ENCODE measurements at regions not wholly inside any gene's neighbourhood (a gene's known extent, or its start where the extent isn't known, plus 50 kb on each side); places are given as distances from the start of the nearest gene placed in this dataset.

- no peak overlapping the region for H3K4me3 Mint-ChIP-seq
- ChIA-PET POLR2A (no interaction called here), CTCF (no interaction called here)
- TF ChIP-seq SOX15 (CRISPR knock-in tag; IDR thresholded peaks at IDR 0.05), result no peak
- TF ChIP-seq OVOL2 (CRISPR knock-in tag; IDR thresholded peaks at IDR 0.05; ENCODE audit: borderline replicate concordance), result no peak
- TF ChIP-seq ZNF121 (CRISPR knock-in tag; IDR thresholded peaks at IDR 0.05), result no peak
- no peak for TF ChIP-seq MYBL2 (CRISPR knock-in tag; IDR thresholded peaks at IDR 0.05)
- no peak for TF ChIP-seq KAT7 (CRISPR knock-in tag; IDR thresholded peaks at IDR 0.05; ENCODE audit: borderline replicate concordance)
- no peak for TF ChIP-seq USF1 (CRISPR knock-in tag; IDR thresholded peaks at IDR 0.05)
- no peak for TF ChIP-seq GTF2I (CRISPR knock-in tag; conservative IDR thresholded peaks at IDR 0.05)
- no peak for TF ChIP-seq GRHL2 (CRISPR knock-in tag; IDR thresholded peaks at IDR 0.05; ENCODE audit: insufficient replicate concordance, severe bottlenecking)
- no peak for TF ChIP-seq SP1 (CRISPR knock-in tag; conservative IDR thresholded peaks at IDR 0.05)
- no peak for TF ChIP-seq EMX1 (CRISPR knock-in tag; IDR thresholded peaks at IDR 0.05)
- no peak for TF ChIP-seq RORB (CRISPR knock-in tag; IDR thresholded peaks at IDR 0.05)
- TF ChIP-seq PRDM15 (CRISPR knock-in tag; IDR thresholded peaks at IDR 0.05), result no peak
- no peak for TF ChIP-seq PRRX2 (CRISPR knock-in tag; IDR thresholded peaks at IDR 0.05)
- TF ChIP-seq ZNF263 (CRISPR knock-in tag; IDR thresholded peaks at IDR 0.05; ENCODE audit: low read depth), result no peak
- no peak for TF ChIP-seq FOXP1 (CRISPR knock-in tag; IDR thresholded peaks at IDR 0.05; ENCODE audit: borderline replicate concordance)
- no peak for TF ChIP-seq ATF3 (CRISPR knock-in tag; conservative IDR thresholded peaks at IDR 0.05)
- H3K27ac Mint-ChIP-seq, result no peak overlapping the region
- peaks cover 7% of the 10 kb centered on the region for H3K36me3 Mint-ChIP-seq
- no peaks in the 10 kb centered on the region; the same call in 1 of the 2 replicates for H3K27me3 Mint-ChIP-seq (ENCODE audit: low read depth)
- peaks cover 17% of the 10 kb centered on the region for H3K4me1 Mint-ChIP-seq
- DNase-seq (ENCODE audit: low spot score) (no peak), ATAC-seq (no peak)
- H3K9me3 Mint-ChIP-seq, result peaks cover 8% of the 10 kb centered on the region
These were observed 245.8 kb downstream of the FRK start for GRCh38 chr6:115814907-115815306.

GRCh38 chr6:115811541-115811940 lies 249.2 kb downstream of the FRK start:
- Mint-ChIP-seq H3K9me3 (no peaks in the 10 kb centered on the region), H3K36me3 (no peaks in the 10 kb centered on the region), H3K4me1 (no peaks in the 10 kb centered on the region), H3K27ac (no peak overlapping the region), H3K4me3 (no peak overlapping the region), H3K27me3 (ENCODE audit: low read depth) (no peaks in the 10 kb centered on the region)
- ChIA-PET POLR2A (no interaction called here), CTCF (interaction anchor here (0.7 to 0.8 kb wide), 2 partner anchors 27 to 199 kb away, joined by 3 to 7 read pairs; no protein-coding TSS in a partner anchor)
- ATAC-seq, result no peak
- DNase-seq (ENCODE audit: low spot score), result no peak
- no peak for TF ChIP-seq EMX1 (CRISPR knock-in tag; IDR thresholded peaks at IDR 0.05)

- Mint-ChIP-seq H3K4me1 (peaks cover 32% of the 10 kb centered on the region), H3K4me3 (no peak overlapping the region), H3K27me3 (ENCODE audit: low read depth) (no peaks in the 10 kb centered on the region), H3K36me3 (no peaks in the 10 kb centered on the region), H3K27ac (no peak overlapping the region), H3K9me3 (no peaks in the 10 kb centered on the region)
- DNase-seq (ENCODE audit: low spot score), result no peak
- ATAC-seq, result peak; percentile 48
- ChIA-PET CTCF (interaction anchor here (1.8 kb wide), 1 partner anchor 41 kb away, joined by 5 read pairs; no protein-coding TSS in a partner anchor), POLR2A (no interaction called here)
- TF ChIP-seq CTCF (IDR thresholded peaks at IDR 0.05) (no peak), E2F1 (CRISPR knock-in tag; IDR thresholded peaks at IDR 0.05) (no peak), HMGA2 (CRISPR knock-in tag; IDR thresholded peaks at IDR 0.05) (no peak), ZNF263 (CRISPR knock-in tag; IDR thresholded peaks at IDR 0.05; ENCODE audit: low read depth) (no peak), ZNF671 (CRISPR knock-in tag; IDR thresholded peaks at IDR 0.05) (no peak), ZNF396 (CRISPR knock-in tag; IDR thresholded peaks at IDR 0.05; ENCODE audit: borderline replicate concordance) (no peak), EMX1 (CRISPR knock-in tag; IDR thresholded peaks at IDR 0.05) (no peak), IRF2 (CRISPR knock-in tag; IDR thresholded peaks at IDR 0.05; ENCODE audit: borderline replicate concordance, low read depth) (no peak), TCF7 (CRISPR knock-in tag; IDR thresholded peaks at IDR 0.05; ENCODE audit: low read depth) (no peak), USF2 (CRISPR knock-in tag; IDR thresholded peaks at IDR 0.05) (no peak), ZMAT4 (CRISPR knock-in tag; IDR thresholded peaks at IDR 0.05) (no peak), ETV6 (CRISPR knock-in tag; IDR thresholded peaks at IDR 0.05) (no peak), FOXP1 (CRISPR knock-in tag; IDR thresholded peaks at IDR 0.05; ENCODE audit: borderline replicate concordance) (no peak), SOX15 (CRISPR knock-in tag; IDR thresholded peaks at IDR 0.05) (no peak)
These were observed 262.5 kb downstream of the FRK start for GRCh38 chr6:115798229-115798628.
